Esophagus squamous epithelium (tissue), 4 donors: ENCODE measurements at regions not wholly inside any gene's neighbourhood (a gene's known extent, or its start where the extent isn't known, plus 50 kb on each side); places are given as distances from the start of the nearest gene placed in this dataset.

Experiments used
- POLR2A ChIP-seq, 4 donors: fragments of 450-650 bp; IDR thresholded peaks; one replicate each; pipeline ENCODE4 v1.6.1; 2017; ENCODE audit warnings: antibody characterized with exemption in 4 of 4, mild to moderate bottlenecking in 4 of 4, moderate library complexity in 3 of 4
- TF ChIP-seq, protein P1 (sequence below), 6 experiments: fragments of 450-650 bp in 4 of 6; fragments of 200-600 bp in 2 of 6; sonication (generic) in 2 of 6; IDR thresholded peaks; one replicate each; pipeline ENCODE4 v1.5.1; 2016 to 2019; ENCODE audit warnings: antibody characterized with exemption in 6 of 6, mild to moderate bottlenecking in 4 of 6, moderate library complexity in 4 of 6

DNA sequence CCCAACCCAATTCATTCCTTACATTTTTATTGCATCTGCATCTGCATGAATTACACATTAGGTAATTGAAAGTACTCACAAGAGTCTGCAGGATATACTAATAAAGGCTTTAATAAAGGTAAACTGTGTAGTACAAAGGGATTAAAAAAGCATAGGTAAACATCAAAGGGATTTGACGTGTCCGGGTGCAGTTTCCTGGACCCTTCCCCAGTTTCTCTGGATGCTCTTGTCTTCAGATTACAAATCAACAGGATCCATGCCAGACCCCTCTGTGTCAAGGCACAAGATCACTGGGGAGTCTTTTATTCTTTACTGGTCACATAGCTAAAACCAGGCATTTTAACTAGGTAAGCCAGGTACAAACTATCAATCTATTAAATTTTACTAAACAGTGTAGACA, 177.2 kb upstream of the TYRP1 start:
- TF ChIP-seq, protein P1, sequence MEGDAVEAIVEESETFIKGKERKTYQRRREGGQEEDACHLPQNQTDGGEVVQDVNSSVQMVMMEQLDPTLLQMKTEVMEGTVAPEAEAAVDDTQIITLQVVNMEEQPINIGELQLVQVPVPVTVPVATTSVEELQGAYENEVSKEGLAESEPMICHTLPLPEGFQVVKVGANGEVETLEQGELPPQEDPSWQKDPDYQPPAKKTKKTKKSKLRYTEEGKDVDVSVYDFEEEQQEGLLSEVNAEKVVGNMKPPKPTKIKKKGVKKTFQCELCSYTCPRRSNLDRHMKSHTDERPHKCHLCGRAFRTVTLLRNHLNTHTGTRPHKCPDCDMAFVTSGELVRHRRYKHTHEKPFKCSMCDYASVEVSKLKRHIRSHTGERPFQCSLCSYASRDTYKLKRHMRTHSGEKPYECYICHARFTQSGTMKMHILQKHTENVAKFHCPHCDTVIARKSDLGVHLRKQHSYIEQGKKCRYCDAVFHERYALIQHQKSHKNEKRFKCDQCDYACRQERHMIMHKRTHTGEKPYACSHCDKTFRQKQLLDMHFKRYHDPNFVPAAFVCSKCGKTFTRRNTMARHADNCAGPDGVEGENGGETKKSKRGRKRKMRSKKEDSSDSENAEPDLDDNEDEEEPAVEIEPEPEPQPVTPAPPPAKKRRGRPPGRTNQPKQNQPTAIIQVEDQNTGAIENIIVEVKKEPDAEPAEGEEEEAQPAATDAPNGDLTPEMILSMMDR (IDR thresholded peaks at IDR 0.05), result no peak
- no peak for TF ChIP-seq POLR2A (IDR thresholded peaks at IDR 0.05)
